ENCODE measurements at regions not wholly inside any gene's neighbourhood (a gene's known extent, or its start where the extent isn't known, plus 50 kb on each side); places are given as distances from the start of the nearest gene placed in this dataset.

DNA sequence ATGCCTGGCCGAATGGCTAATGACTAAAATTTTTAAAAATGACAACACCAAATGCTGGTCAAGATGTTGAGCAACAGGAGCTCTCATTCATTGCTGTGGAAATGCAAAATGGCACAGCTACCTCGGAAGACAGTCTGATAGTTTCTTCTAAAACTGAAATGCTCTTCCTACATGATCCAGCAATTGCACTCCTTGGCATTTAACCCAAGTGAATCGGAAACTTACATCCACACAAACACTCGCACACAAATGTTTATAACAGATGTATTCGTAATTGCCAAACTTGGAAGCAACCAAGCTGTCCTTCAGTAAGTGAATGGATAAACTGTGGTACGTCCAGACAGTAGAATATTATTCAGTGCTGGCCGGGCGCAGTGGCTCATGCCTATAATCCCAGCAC lies 56.4 kb upstream of the NCOA3 start:
- TF ChIP-seq, protein P1, sequence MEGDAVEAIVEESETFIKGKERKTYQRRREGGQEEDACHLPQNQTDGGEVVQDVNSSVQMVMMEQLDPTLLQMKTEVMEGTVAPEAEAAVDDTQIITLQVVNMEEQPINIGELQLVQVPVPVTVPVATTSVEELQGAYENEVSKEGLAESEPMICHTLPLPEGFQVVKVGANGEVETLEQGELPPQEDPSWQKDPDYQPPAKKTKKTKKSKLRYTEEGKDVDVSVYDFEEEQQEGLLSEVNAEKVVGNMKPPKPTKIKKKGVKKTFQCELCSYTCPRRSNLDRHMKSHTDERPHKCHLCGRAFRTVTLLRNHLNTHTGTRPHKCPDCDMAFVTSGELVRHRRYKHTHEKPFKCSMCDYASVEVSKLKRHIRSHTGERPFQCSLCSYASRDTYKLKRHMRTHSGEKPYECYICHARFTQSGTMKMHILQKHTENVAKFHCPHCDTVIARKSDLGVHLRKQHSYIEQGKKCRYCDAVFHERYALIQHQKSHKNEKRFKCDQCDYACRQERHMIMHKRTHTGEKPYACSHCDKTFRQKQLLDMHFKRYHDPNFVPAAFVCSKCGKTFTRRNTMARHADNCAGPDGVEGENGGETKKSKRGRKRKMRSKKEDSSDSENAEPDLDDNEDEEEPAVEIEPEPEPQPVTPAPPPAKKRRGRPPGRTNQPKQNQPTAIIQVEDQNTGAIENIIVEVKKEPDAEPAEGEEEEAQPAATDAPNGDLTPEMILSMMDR (conservative IDR thresholded peaks at IDR 0.05 in 1 of 2, IDR thresholded peaks at IDR 0.05 in 1 of 2; ENCODE audit: extremely low read depth in 1 of 2, insufficient read depth in 1 of 2, low read depth in 1 of 2, low read length in 2 of 2), result no peak
- TF ChIP-seq EZH2 (IDR thresholded peaks at IDR 0.05; ENCODE audit: borderline replicate concordance, low read length), result no peak
